ENCODE measurements at regions not wholly inside any gene's neighbourhood (a gene's known extent, or its start where the extent isn't known, plus 50 kb on each side); places are given as distances from the start of the nearest gene placed in this dataset.
"Not testable (repeated sequence)": the region's sequence is repeated elsewhere in the genome, so short reads cannot be mapped to it uniquely, and the experiment has no call there.

DNA sequence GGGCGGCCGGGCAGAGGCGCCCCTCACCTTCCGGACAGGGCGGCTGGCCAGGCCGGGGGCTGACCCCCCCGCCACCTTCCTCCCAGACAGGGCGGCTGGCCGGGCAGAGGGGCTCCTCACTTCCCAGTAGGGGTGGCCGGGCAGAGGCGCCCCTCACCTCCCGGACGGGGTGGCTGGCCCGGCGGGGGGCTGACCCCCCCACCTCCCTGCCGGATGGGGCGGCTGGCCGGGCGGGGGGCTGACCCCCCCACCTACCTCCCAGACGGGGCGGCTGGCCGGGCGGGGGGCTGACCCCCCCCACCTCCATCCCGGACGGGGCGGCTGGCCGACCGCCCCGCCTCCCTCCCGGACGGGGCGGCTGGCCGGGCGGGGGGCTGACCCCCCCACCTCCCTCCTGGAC, 1615.5 kb upstream of the C9orf72 start:
- TF ChIP-seq CTCF, POLR2A (IDR thresholded peaks at IDR 0.05): not testable (repeated sequence)
